ENCODE measurements at regions not wholly inside any gene's neighbourhood (a gene's known extent, or its start where the extent isn't known, plus 50 kb on each side); places are given as distances from the start of the nearest gene placed in this dataset.

GRCh38 chr4:11028334-11028733, 343.8 kb upstream of the CLNK start:
- Histone ChIP-seq H3K27me3 (ENCODE audit: insufficient read depth, poor library complexity, severe bottlenecking) (no peaks in the 10 kb centered on the region), H3K27ac (replicated peaks) (no peak overlapping the region), H3K4me3 (replicated peaks; ENCODE audit: insufficient read depth, low read length) (no peak overlapping the region)
- DNase-seq (ENCODE audit: low read depth in 1 of 2, low spot score in 1 of 2): no peak
- TF ChIP-seq, protein P1, sequence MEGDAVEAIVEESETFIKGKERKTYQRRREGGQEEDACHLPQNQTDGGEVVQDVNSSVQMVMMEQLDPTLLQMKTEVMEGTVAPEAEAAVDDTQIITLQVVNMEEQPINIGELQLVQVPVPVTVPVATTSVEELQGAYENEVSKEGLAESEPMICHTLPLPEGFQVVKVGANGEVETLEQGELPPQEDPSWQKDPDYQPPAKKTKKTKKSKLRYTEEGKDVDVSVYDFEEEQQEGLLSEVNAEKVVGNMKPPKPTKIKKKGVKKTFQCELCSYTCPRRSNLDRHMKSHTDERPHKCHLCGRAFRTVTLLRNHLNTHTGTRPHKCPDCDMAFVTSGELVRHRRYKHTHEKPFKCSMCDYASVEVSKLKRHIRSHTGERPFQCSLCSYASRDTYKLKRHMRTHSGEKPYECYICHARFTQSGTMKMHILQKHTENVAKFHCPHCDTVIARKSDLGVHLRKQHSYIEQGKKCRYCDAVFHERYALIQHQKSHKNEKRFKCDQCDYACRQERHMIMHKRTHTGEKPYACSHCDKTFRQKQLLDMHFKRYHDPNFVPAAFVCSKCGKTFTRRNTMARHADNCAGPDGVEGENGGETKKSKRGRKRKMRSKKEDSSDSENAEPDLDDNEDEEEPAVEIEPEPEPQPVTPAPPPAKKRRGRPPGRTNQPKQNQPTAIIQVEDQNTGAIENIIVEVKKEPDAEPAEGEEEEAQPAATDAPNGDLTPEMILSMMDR (IDR thresholded peaks at IDR 0.05; ENCODE audit: insufficient read depth, low read length): no peak

DNA sequence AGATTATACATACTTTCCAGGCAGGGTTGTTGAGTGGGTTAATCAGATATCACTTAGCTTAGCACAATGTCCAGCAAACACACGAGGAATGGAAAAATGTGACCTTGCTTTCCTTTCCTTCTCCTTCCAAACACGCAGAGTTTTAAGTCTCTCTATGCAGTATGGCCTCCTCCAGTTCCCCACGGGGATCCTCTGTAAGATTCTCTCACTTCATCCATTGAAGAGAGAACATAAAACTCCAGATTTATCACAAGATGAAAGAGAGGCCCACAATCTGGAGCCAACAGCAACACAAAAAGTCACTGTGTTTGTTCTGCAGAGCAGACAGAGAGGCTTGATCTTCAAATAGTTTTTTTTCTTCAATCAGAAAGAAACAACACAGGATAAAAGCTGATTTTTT, 336.8 kb upstream of the CLNK start:
- no peak overlapping the region for H3K27ac ChIP-seq (replicated peaks)
- no peaks in the 10 kb centered on the region for H3K27me3 ChIP-seq (ENCODE audit: insufficient read depth, poor library complexity, severe bottlenecking)
- no peak overlapping the region for H3K4me3 ChIP-seq (replicated peaks; ENCODE audit: insufficient read depth, low read length)
- TF ChIP-seq GABPA (IDR thresholded peaks at IDR 0.05; ENCODE audit: low read depth): no peak
- no peak for TF ChIP-seq POLR2AphosphoS5 (IDR thresholded peaks at IDR 0.05; ENCODE audit: low read depth)
- no peak for TF ChIP-seq SPI1 (IDR thresholded peaks at IDR 0.05; ENCODE audit: borderline replicate concordance, low read depth)
- TF ChIP-seq, protein P1 (IDR thresholded peaks at IDR 0.05; ENCODE audit: insufficient read depth, low read length): no peak
- TF ChIP-seq, protein P2, sequence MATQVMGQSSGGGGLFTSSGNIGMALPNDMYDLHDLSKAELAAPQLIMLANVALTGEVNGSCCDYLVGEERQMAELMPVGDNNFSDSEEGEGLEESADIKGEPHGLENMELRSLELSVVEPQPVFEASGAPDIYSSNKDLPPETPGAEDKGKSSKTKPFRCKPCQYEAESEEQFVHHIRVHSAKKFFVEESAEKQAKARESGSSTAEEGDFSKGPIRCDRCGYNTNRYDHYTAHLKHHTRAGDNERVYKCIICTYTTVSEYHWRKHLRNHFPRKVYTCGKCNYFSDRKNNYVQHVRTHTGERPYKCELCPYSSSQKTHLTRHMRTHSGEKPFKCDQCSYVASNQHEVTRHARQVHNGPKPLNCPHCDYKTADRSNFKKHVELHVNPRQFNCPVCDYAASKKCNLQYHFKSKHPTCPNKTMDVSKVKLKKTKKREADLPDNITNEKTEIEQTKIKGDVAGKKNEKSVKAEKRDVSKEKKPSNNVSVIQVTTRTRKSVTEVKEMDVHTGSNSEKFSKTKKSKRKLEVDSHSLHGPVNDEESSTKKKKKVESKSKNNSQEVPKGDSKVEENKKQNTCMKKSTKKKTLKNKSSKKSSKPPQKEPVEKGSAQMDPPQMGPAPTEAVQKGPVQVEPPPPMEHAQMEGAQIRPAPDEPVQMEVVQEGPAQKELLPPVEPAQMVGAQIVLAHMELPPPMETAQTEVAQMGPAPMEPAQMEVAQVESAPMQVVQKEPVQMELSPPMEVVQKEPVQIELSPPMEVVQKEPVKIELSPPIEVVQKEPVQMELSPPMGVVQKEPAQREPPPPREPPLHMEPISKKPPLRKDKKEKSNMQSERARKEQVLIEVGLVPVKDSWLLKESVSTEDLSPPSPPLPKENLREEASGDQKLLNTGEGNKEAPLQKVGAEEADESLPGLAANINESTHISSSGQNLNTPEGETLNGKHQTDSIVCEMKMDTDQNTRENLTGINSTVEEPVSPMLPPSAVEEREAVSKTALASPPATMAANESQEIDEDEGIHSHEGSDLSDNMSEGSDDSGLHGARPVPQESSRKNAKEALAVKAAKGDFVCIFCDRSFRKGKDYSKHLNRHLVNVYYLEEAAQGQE (IDR thresholded peaks at IDR 0.05; ENCODE audit: insufficient replicate concordance, low read depth): no peak
- no peak for DNase-seq (ENCODE audit: low read depth in 1 of 2, low spot score in 1 of 2)

GRCh38 chr4:11019451-11020240, 335.1 kb upstream of the CLNK start:
- Histone ChIP-seq H3K4me3 (replicated peaks; ENCODE audit: insufficient read depth, low read length) (no peak overlapping the region), H3K27me3 (ENCODE audit: insufficient read depth, poor library complexity, severe bottlenecking) (no peaks in the 10 kb centered on the region), H3K27ac (replicated peaks) (no peak overlapping the region)
- no peak for DNase-seq (ENCODE audit: low read depth in 1 of 2, low spot score in 1 of 2)
- TF ChIP-seq, protein P2 (IDR thresholded peaks at IDR 0.05; ENCODE audit: insufficient replicate concordance, low read depth): no peak
- TF ChIP-seq SPI1 (IDR thresholded peaks at IDR 0.05; ENCODE audit: borderline replicate concordance, low read depth) (no peak), GABPA (IDR thresholded peaks at IDR 0.05; ENCODE audit: low read depth) (no peak), POLR2AphosphoS5 (IDR thresholded peaks at IDR 0.05; ENCODE audit: low read depth) (no peak)
- TF ChIP-seq, protein P1 (IDR thresholded peaks at IDR 0.05; ENCODE audit: insufficient read depth, low read length): no peak

DNA sequence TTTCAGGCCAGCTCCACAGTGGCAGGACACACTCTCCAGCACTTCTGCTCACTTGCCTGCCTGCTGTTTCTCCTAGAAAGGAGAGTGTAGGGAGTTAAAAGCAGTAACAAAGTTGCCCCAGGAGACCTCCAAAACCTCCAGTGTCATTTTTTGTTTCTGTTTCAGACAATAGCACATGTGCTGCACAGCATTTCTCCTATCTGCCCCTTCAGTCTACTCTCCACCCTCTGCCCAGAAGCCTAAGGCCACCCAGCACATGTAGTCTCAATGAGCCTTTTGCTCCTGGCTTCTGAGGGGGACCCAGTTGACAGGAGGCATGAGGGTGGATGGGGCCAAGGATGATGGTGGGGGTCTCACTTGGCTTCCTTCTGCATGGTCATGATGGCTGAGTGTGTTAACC, 329.6 kb upstream of the CLNK start:
- H3K4me3 ChIP-seq (replicated peaks; ENCODE audit: insufficient read depth, low read length): no peak overlapping the region
- H3K27ac ChIP-seq (replicated peaks): no peak overlapping the region
- TF ChIP-seq, protein P2 (IDR thresholded peaks at IDR 0.05; ENCODE audit: insufficient replicate concordance, low read depth): no peak
- TF ChIP-seq, protein P1 (IDR thresholded peaks at IDR 0.05; ENCODE audit: insufficient read depth, low read length): no peak
- TF ChIP-seq SPI1 (IDR thresholded peaks at IDR 0.05; ENCODE audit: borderline replicate concordance, low read depth) (no peak), POLR2AphosphoS5 (IDR thresholded peaks at IDR 0.05; ENCODE audit: low read depth) (no peak), GABPA (IDR thresholded peaks at IDR 0.05; ENCODE audit: low read depth) (no peak)
- no peaks in the 10 kb centered on the region for H3K27me3 ChIP-seq (ENCODE audit: insufficient read depth, poor library complexity, severe bottlenecking)
- no peak for DNase-seq (ENCODE audit: low read depth in 1 of 2, low spot score in 1 of 2)
